ENCODE measurements at regions not wholly inside any gene's neighbourhood (a gene's known extent, or its start where the extent isn't known, plus 50 kb on each side); places are given as distances from the start of the nearest gene placed in this dataset.
A peak's percentile ranks its signal among the peaks of the same experiment; 100 is the strongest.

DNA sequence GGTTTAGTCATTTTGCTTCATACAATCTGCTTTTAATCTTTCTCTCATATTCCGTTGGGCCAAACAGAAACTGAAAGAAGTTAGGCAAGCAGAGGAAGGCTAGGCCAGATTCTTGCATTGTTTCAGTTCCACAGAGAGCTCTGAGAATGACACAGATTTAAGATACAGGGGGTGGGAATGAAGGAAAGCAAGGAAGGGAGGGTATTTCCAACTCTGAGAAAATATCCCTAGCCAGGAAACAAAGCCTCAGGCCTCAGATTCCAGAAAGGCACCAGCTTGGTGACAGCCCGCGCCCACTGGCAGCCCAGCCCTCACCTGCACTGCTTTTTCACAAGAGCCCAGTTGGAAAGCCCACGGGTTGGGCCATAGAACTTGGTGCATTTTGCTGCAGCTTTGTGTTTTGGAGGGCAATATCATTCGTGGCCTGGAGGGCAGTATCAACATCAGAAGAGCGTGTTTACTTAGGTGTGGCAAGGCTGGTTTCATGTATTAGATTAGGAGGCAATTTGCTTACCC is 63.5 kb downstream of the ENC1 start:
- peak; percentile 76 for DNase-seq (ENCODE audit: low read depth, low spot score)

DNA sequence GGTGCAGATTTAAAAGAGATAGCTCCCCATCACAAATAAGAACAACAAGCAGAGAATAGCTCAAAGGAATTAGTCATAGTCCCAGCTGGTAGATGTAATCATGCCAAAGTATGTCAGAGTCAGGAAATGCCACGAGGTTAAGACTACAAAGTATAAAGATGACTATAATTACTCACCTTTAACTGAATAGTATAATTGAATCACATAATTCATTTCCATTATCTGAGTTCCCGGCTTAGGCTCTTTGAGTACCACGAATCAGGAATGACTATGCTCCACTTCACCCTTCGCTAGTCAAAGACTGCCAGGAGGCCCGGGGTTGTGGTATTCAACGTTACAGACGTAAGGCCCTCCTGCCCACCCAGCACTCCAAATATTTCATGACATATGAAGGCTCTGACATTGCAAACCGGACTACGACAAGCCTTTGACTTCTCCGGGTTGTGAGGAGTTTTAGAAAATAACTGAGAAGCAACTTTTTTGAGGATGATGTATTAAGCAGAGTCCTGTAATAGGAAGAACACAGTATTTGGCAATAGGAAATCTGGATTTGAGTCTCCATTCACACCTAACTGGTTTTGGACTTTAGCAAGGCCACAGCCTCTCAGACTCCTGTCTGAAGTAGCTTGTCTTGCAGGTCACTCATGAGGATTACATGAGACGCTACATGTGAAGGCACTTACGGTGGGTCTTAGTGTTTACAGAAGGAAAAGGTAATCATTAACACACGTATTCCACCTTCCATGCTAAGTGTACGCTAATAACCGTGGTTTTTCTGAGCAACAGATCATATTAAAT is 64.6 kb downstream of the ENC1 start:
- DNase-seq (ENCODE audit: low read depth, low spot score): no peak

DNA sequence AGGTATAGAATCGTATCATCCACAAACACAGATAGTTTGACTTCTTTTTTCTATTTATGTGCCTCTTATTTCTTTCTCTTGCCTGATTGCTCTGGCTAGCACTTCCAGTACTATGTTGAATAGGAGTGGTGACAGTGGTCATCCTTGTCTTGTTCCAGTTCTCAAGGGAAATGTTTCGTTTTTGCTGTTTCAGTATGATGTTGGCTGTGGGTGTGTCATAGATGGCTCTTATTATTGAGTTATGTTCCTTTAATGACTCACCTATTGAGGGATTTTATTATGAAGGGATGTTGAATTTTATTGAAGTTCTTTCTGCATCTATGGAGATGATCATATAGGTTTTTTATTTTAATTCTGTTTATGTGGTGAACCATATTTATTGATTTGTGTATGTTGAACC is 70.3 kb downstream of the ENC1 start:
- no peak for DNase-seq (ENCODE audit: low read depth, low spot score)

DNA sequence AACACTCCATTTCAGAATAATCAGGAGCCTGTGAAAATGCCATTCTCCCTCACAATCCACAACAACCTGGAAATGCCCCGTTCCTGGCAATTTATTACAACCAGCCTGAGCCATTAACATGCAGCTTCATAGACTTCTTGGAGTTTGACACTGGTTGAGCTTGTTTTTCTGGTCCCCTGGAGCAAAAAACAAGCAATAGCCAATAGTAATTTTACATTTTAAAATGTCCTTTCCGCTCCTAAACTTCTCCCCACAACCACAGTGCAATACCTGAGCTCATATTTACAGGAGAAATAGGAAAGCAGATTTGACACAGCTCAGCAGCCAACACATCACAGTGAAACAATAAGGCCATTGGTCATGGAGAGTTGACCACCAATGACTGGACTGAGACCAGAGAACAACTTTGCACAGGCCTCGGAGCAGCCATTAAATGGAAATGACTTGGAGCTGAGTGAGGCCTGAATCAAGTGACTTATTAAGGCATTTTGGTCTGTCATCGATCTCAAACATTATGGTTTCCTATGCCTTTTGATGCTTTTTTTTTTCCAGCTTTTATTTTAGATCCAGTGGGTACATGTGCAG is 73.0 kb downstream of the ENC1 start:
- peak; percentile 40 for DNase-seq (ENCODE audit: low read depth, low spot score)

DNA sequence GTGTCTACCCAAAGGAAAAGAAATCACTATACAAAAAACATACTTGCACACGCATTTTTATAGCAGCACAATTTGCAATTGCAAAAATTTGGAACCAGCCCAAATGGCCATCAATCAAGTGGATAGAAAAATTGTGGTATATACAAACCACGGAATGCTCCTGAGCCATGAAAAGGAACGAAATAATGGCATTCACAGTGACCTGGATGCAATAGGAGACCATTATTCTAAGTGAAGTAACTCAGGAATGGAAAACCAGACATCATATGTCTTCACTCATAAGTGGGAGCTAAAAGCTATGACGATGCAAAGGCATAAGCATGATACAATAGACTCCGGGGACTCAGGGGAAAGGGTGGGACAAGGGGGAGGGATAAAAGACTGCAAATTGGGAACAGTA is 78.4 kb downstream of the ENC1 start:
- no peak for DNase-seq (ENCODE audit: low read depth, low spot score)

DNA sequence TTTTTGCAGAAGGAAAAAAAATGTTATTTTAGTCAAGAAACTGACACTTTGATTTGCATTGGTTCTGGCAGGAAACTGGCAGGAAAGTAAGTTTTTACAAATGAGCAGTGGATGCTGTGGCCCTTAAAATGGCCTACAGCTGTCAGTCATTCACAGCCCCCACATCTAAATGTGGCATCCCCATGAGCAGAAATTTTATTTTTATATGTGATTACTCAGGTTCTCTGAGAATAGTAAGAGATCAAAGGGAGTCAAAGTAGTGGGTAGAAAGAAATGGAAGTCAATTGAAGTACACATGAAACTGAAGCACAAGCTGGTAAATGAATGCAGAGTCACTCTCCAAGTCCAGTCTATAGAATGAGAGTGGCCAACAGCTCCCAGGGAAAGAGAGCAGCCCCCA is 80.3 kb downstream of the ENC1 start:
- DNase-seq (ENCODE audit: low read depth, low spot score): no peak

DNA sequence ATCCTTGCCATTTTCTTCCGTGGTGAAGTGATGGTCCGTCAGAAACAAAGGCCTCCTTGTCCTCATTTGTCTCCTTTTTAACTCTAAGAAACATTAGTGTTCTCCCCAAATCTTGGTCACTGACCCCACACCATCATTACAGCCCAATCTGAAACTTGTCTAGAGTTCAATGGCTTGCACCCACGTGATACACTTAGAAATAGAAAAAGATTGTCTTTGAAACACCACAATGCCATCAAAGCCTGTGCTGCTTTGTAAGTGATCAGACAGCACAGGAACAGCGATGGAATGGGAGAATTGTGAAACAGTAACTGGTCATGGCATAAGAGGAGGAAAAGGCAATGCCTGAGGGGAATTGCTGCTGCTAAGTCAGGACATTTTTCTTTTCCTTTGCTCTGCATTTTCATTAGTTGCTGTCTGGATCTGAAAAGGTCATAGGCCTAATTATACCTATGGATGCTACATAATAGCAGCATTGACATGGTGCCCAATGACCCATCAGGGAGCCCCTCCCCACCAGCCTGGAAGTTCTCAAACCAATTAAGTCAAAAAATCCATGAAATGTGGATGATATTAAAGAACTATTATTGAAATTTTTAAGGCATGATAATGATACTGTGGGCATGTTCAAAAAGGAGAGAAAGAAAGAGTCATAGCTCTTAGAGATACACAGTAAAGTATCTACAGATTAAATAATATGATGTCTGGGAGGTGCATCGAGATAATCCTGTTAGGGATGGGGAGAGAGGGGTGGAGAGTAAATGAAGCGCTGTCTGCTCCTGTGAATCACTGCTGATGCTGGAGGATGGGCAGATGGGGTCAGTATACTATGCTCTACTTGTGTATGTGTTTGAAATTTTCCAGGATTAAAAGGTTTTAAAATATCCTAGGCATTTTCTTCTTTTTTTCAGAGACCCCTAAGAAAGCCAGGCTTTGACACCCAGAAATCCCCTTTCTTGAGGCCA is 83.6 kb downstream of the ENC1 start:
- DNase-seq (ENCODE audit: low read depth, low spot score): peak; percentile 41

DNA sequence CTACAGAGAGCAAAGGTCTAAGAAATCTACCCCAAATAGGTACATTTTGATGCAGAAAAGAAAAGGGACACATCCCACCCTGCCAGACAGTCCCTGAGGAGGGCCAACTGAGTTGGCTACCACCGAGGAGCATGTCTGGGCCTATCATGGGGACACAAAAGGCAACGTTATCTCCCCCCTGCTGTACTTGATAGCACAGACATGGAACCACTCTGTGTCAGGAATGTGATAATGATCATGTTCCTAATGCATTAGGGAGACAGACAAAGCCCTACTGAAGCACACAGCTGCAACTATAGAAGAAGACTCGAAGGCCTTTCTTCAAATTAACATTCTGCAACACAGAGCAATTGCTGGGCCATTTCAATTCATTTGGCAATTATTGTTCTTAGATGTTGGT is 84.5 kb downstream of the ENC1 start:
- peak; percentile 14 for DNase-seq (ENCODE audit: low read depth, low spot score)

DNA sequence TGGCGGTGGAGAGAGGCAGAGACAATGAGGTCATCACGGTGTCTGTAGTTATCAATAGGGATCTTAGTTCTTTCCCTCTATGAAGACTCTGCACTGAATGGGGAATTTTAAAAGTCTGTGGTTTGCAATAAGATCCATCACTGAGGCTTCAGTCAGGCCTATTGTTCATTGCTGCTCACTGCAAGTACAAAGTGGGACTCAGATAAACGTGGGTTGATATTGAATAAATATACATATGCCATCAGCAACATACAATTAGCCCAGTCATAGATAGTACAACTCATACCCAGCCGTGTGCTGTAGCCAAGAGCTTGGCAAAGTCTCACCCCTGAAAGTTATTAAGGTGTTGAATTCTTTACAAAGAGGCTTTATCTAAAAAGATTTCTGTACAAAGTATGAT is 88.4 kb downstream of the ENC1 start:
- DNase-seq (ENCODE audit: low read depth, low spot score): no peak

DNA sequence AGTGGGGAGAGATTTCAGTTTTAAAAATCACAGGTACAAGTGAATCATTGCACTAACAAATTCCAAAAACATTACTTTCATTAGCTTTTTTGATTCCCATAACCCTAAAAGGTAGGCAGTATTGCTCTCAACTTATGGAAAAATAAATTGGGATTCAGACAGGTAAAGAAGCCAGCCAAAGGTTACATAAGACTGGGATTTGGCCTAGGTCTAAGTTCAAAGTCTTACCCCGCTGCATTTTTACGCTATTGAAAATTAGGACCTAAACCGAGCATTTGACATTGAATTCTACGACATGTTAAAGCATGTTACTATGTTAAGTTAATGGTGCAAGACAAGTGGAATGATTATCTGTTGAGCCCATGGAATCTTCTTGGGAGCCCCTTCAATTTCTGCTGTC is 89.6 kb downstream of the ENC1 start:
- no peak for DNase-seq (ENCODE audit: low read depth, low spot score)

DNA sequence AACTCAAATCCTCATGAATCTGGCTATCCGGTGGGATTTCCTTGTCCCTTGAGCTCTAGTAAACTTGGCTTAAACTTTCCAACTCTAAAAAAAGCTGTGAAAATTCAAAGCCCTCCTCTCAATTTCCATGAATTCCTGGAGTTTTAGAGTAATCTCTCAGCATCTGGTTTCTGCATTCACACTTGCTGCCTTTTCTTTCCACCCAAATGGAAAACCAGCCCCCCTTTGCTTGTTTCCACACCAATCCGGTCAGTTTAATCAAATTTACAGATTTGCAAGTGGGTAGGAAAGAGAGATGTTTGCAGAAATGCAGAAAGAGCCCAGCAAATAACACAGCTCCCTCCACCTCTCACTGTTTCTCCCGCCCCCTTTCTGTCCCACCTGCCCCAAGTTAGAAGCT is 91.1 kb downstream of the ENC1 start:
- DNase-seq (ENCODE audit: low read depth, low spot score): no peak

DNA sequence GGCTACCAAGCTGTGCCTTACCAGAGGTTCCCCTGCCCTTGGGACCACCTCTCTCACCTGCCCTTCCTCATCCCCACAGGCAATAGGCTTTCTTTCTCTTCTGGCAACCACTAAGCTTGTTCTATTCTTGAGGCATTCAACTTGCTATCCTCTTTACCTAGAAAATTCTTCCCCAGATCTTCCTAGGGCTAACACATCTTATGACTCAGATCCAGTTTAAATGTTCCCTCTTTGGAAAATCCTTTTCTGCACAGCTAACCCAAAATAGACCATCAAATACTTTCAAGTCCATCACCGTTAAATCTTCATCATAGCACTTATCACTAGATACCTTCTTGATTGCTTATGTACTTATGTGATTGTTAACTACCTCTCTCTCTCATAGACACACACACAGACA is 93.7 kb downstream of the ENC1 start:
- DNase-seq (ENCODE audit: low read depth, low spot score): no peak

DNA sequence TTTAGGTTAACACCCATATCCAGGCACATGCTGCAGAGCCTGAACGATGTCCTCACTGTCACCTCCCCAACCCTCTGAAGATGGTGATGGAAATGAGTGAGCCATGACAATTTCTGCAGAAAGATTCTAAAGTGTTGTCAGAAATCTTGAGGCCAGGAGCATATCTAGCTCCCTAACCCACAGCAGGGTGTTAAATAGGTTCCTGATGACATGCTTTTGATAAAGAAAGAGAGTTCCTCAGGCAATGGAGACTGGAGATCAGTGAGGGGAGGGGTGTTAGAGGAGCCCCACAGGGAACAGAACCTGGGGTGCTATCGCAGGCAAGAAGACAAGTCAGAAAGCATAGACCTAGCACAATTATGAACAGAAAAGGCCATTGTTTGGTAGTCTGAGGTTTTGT is 95.7 kb downstream of the ENC1 start:
- DNase-seq (ENCODE audit: low read depth, low spot score): peak; percentile 23

DNA sequence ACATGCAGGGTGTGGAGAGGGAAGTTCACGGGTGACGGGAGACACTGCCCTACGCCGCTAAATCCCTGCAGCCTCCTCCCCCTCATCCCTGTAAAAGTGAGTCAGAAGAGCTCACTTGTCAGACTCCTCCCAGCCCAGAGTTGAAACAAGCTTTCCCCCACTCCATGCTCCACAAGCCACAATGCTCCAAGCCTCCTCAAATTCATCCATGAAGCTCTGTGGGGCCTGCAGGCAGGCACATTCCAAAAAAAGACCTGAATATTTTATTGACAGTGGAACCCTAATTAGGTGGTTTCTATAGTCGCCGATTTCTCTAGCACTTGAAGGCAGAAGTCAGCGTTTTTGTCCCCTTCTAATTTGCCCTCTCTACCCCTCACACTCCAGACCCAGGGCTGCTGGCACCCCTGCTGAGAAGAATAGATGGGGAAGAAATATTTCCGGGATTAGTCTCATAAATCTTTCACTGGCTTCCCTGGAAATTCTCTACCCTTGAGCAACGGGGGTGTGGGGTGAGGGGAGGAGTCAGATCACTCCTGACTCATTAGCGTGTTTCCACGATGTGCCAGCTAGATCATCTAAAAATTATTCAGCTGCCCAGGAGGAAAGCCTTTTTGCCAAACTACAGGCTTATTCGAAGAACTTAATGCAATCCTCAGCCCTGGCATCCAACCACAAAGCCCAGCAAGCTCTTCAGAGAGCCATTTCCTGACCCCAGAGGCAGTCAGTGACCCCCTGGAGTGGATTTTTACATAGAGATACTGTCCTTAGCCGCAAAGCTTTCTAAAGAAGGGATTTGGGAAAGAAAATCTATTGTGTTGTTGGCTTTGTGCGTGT is 97.1 kb downstream of the ENC1 start:
- DNase-seq (ENCODE audit: low read depth, low spot score): peak; percentile 80

DNA sequence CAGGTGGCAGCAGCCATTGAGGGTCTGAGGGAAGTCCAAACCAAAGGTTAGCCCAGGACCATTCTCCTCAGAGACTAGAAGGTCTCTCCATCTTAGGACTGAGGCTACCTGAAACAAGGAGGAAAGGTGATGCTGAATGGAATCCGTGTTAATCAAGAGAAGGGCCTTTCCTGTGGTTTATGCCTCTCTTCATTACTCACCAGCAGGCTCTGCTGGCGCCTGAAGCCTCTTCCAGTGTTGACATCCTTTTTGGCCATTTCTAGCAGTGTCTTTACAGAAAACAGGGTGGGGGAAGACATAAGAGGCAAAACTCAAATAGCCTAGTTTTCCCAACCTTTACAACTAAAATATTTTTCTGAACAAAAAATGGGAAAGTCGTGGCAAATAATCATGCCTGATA is 98.0 kb downstream of the ENC1 start:
- no peak for DNase-seq (ENCODE audit: low read depth, low spot score)

DNA sequence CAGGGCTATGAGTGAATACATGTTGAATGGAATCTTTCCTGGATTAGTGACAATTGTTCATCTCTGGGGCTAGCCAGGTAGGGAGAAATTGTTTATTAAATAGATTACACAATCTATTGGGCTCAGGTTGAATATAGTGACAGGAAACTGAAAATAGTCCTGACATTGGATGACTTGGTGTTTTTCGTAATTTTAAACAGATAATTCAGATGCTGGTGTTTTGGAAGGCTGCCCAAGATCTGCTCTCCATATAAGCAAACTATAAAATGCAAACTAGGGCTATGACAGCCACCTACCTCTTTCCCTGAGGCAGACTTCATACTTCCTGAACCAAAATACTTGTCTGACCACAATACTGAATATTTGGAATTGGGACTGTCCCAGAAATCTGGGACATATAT is 99.1 kb downstream of the ENC1 start:
- DNase-seq (ENCODE audit: low read depth, low spot score): no peak

DNA sequence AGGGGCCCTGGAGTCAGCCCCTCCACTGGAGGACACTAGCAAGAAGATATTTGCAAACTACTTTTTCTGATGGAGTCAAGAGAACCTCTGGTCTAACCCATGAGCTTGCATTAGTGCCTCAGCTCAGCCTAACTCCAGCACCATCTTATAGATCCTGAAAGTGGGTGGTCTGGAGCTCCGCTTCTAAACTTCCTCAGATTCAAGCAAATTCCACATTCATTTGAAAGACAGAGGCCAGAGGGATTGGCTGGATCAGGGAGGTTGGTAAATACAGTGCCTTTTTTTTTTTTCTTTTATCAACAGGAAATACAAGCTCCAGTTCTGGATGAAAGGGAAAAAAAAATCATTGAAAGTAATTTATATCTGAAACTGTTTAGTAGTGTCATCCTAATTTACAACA is 99.9 kb downstream of the ENC1 start:
- peak; percentile 50 for DNase-seq (ENCODE audit: low read depth, low spot score)

DNA sequence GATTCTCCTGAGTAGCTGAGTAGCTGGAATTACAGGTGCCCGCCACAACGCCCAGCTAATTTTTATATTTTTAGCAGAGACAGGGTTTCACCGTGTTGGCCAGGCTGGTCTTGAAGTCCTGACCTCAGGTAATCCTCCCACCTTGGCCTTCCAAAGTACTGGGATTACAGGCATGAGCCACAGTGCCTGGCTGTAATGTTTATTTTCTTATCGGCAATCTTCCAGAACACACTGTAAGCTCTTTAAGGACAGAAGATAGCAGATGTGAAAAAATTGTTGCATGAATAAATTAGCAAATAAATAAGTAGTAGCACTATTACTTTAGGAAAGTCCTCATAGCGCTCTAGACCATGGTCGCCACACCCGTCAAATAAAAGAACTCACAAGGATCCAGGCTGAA is 100.5 kb downstream of the ENC1 start:
- no peak for DNase-seq (ENCODE audit: low read depth, low spot score)

DNA sequence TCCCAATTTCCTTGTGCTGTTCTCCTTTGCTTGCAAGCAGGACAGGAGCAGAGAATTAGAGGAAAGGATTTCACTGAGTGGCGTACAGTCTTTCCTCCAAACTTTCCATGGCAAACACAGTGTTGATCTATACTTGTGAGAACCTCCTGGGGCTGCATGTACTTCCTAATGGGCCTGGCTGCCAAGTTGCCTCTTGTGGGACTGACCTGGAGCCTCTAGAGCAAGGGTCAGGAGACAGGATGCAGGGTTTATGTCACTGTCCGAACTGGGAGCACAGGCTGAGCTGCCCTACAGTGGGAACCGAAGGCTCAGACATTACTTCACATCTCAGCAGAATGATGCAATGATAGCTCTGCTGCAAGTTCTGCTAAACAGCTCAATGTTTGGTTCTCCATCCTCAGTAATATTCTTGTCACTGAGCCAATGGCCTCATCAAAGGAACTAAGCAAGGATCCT is 102.3 kb downstream of the ENC1 start:
- DNase-seq (ENCODE audit: low read depth, low spot score): peak; percentile 37

DNA sequence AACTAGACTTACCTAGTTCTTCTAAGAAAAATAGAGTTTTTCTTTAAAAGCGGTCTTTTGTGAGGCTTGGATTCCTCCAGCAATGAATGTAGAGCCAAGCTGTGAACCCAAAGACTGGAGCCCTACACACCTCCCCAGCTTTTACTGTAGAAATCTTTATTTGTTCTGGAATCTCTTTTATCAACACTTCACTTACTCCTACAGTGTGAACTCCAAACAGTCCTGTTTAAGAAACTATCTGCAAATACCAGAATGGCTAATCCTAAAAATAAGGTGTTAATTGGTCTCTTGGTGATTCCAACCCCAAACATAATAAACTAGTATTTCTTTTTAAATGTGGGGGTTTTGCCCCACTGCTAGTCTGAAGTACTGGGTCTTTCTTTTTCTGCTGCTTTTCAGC is 103.9 kb downstream of the ENC1 start:
- DNase-seq (ENCODE audit: low read depth, low spot score): no peak

DNA sequence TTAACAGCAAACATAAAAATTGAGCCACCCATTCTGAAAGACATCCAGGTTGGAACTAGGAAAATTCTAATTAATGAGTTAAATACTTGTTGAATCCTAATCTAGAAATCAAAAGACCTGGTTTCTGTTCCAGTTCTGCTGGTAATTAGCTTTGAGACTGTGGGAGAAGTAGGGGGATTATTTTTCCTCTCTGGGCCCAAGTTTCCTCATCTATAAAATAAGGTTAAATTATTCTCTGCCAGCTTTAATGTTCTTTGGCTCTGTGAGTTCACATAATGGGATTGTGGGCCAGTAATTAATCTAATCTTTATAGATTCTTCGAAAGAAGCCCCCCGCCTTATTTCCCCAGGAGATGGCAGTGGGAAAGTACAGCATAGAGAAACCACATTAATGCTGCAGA is 104.6 kb downstream of the ENC1 start:
- DNase-seq (ENCODE audit: low read depth, low spot score): no peak

Measured in ELF-1 (cell line).